GM19351 (cell line): ENCODE measurements at regions not wholly inside any gene's neighbourhood (a gene's known extent, or its start where the extent isn't known, plus 50 kb on each side); places are given as distances from the start of the nearest gene placed in this dataset.
"Not testable (repeated sequence)": the region's sequence is repeated elsewhere in the genome, so short reads cannot be mapped to it uniquely, and the experiment has no call there.

ENCODE experiments used
- ATAC-seq: cut with Tn5 transposase; IDR thresholded peaks from one replicate; pipeline ENCODE4 v1.9.1; 2021; ENCODE audit warnings: mild to moderate bottlenecking, moderate library complexity; ENCODE audit not compliant: unreplicated experiment

GRCh38 chr1:67528141-67528540, 97.9 kb upstream of the SERBP1 start:
- ATAC-seq = no peak

GRCh38 chr1:67530071-67530470, 99.9 kb upstream of the SERBP1 start:
- no peak for ATAC-seq

GRCh38 chr1:67532452-67533216, 102.4 kb upstream of the SERBP1 start:
- peak; percentile 64 for ATAC-seq

DNA sequence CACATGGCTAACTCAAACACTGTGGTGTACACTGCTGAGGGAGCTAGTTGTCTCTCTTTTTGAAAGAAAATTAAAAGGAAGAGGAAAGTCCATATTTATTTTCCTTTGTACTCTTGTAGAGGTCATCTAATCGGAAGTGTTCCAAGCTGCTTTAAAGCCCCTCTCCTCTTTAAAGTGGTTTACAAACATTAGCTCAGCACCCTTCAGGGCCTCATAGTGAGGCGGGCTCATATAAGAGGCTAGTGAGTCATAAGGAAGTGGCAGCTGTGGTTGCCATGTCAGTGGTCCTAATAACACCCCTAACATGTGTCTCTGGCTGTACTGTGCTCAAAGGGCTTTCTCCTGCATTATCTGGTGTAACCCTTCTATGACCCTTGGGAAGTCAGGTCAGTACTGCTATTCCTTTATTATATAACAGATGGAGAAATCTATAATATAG, 104.4 kb upstream of the SERBP1 start:
- ATAC-seq = no peak

DNA sequence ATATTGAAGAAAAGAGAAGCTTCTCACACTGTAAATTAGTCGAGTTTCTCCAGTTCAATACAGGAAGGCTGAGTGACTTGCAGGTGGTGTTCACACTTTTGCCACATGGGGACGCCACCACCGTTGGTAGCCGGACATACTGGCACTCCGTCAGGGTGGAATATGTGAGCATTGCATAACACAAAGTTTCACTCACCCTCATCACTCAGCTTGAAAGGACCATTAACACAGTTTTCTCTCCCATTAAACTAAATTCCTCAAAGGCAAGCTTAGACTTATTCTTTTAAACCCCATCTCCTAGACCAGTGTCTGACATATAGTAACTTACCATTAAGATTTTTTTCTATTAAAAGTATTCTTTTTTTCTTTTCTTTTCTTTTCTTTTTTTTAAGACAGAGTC, 105.3 kb upstream of the SERBP1 start:
- peak; percentile 94 for ATAC-seq

DNA sequence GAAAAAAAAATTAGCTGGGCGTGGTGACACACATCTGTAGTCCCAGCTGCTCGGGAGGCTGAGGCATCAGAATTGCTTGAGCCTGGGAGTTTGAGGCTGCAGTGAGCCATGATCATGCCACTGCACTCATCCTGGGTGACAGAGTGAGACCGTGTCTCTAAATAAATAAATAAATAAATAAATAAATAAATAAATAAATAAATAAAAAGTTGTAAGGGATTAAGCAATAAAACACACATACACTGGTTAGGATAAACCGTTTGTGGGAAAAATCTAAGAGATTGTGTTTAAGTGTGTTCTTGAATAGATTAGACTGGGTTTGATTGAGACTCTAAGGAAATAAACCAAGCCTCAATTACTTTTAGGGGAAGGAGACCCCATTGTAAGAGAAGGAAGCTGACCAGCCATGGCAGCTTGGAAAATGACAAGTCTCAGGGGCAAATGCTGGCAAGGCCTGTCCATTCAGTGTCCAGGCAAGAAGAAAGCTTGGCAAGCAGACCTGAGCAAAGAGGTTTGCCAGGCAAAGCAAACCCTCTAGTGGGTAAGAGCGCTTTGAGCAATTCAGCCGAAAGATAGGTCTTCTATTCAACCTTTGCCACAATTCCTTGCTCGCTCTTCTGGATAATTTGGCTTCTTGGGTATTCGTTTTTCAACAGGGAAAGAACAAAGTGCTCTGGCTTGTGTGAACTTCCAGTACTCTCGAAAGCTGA, 106.9 kb upstream of the SERBP1 start:
- no peak for ATAC-seq

- ATAC-seq = no peak
These were observed 107.4 kb upstream of the SERBP1 start for GRCh38 chr1:67537667-67538018.

DNA sequence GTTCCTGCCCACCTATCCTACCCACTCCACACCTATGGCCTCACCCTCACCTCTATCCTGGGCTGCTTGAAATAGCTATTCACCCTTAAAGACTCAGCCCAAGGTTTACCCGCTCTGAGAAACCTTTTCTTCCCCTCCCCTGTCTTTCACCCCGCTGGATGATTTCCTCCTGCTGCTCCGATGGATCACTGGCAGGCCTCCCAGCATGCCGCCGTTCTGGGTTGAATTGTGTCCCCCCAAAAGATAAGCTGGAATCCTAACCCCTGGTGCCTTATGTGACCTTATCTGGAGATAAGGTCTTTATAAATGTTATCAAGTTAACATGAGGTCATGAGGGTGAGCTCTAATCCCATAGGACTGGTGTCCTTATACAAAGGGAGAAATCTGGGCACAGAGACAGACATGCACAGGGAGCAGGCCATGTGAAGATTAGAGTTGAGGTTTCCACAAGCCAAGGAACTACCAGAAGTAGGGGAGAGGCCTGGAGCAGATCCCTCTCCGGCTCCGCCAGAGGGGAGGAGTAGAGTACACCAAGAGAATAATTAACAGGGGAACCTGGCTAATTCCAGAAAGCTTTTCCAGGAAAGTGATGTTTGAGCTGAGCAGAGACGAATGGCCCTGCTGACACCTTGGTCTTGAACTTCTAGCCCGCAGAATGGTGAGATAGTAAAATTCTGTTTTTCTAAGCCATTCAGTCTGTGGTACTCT, 110.0 kb upstream of the SERBP1 start:
- ATAC-seq = no peak

DNA sequence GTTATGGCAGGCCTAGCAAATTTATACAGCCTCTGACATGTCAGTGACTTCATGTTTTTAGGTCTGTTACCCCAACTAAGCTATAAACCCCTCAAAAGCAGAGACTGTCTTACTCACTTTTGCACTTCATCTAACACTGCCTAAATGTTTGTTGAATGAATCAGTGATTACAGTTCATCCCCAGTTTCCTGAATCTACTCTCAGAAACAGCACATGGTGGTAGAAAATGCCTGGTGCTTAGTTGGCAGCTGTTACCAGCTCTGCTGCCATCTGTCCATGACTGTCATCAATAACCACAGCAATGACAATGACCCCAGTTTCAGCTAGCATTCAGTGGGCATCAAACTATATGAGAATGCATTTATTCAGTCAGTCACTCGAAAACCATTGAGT, 110.5 kb upstream of the SERBP1 start:
- no peak for ATAC-seq

GRCh38 chr1:67542747-67543146, 112.5 kb upstream of the SERBP1 start:
- no peak for ATAC-seq

DNA sequence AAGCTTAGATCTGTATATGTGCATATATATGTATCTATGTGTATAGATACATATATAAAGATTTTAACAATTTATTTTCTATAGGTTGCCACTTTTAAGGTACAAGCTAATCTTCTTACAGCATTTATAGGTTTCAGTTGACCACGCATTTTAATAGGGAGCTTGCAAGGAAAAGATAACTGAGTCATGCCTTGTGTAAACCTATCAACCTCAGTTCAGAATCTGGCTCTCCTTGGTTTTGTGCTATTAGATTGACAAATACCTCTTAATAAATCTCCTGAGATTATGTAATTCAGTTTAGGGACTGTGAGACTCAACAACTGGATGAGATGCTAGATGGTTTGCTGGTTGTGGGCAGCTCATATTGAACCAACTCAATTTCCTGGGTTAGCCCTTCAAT, 114.7 kb upstream of the SERBP1 start:
- no peak for ATAC-seq

- ATAC-seq = no peak
These were observed 115.2 kb upstream of the SERBP1 start for GRCh38 chr1:67545364-67545763.

DNA sequence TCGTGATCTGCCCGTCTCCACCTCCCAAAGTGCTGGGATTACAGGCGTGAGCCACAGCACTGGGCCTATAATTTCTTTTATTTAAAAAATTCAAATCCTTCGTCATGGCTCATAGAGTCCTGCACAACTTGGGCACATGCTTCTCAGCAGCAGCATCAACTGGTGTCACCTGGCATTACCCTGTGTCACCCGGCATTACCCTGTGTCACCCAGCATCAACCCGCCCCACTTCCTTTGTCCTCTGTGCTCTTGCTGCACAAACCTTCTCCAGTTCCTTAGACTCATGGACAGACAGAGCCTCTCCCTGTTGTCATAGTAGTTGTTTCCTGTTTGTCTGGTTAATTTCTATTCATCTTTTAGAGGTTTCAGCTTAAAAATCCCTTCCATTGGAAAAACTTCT, 121.2 kb upstream of the SERBP1 start:
- no peak for ATAC-seq

- ATAC-seq = peak; percentile 53
These were observed 122.1 kb upstream of the SERBP1 start for GRCh38 chr1:67552336-67552759.

- ATAC-seq = not testable (repeated sequence)
These were observed 124.0 kb upstream of the SERBP1 start for GRCh38 chr1:67554204-67554603.

- no peak for ATAC-seq
These were observed 125.5 kb upstream of the SERBP1 start for GRCh38 chr1:67555461-67556296.

- no peak for ATAC-seq
These were observed 126.2 kb upstream of the SERBP1 start for GRCh38 chr1:67556297-67556900.

DNA sequence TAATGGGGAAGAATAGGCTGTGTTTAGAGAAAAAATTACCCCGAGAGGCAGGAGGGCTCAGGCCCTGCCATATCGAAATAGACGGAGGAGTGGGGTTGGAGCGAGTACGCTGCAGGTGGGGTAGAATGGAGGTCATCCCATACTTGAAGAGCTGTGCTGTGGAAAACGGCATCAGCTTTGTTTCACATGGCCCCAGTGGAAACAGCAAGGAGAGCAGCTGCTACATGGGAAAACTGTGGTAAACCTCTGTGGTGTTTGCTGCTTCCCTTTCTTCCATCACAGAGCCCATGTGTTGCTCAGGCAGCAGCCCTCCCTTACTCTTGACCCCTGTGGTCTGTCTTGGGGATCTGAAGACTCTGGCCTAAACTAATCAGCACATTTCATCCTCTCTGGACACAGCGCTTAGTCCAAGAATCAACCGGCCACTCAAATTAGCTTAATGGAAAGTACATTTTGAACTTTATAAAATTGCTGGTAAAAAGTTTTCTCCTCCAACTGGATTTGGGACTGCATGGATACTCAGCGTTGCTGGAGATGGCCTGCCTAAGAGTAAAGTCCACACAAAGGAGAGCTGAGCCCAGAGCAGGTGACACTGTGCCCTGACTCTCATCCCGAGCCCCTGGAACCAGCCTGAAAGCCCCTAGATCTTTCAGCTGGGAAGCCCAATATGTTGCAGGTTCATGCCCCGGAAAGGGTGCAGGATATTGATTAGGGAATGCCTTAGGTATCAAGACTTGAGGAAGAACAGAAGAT, 127.1 kb upstream of the GADD45A start:
- ATAC-seq = no peak

- no peak for ATAC-seq
These were observed 126.4 kb upstream of the GADD45A start for GRCh38 chr1:67558449-67559193.
